H1 (cell line): ENCODE measurements at regions not wholly inside any gene's neighbourhood (a gene's known extent, or its start where the extent isn't known, plus 50 kb on each side); places are given as distances from the start of the nearest gene placed in this dataset.

Source experiments
- MAX ChIP-seq: IDR thresholded peaks from 2 replicates; pipeline ENCODE4 v1.6.1; 2012; ENCODE audit warnings: inconsistent platforms
- POLR2A ChIP-seq, 2 experiments: IDR thresholded peaks; 1 replicate in 1 of 2; 2 replicates in 1 of 2; pipeline ENCODE4 v1.6.1; 2011; ENCODE audit warnings: low read depth in 2 of 2, low read length in 2 of 2, mild to moderate bottlenecking in 2 of 2; ENCODE audit errors: control extremely low read depth in 1 of 2

GRCh38 chr3:144289057-144289456, 317.4 kb downstream of the DIPK2A start:
- TF ChIP-seq MAX = no peak
- no peak for TF ChIP-seq POLR2A (IDR thresholded peaks at IDR 0.05; ENCODE audit: control extremely low read depth in 1 of 2, low read depth in 2 of 2, low read length in 2 of 2)
